ENCODE measurements at regions not wholly inside any gene's neighbourhood (a gene's known extent, or its start where the extent isn't known, plus 50 kb on each side); places are given as distances from the start of the nearest gene placed in this dataset.

DNA sequence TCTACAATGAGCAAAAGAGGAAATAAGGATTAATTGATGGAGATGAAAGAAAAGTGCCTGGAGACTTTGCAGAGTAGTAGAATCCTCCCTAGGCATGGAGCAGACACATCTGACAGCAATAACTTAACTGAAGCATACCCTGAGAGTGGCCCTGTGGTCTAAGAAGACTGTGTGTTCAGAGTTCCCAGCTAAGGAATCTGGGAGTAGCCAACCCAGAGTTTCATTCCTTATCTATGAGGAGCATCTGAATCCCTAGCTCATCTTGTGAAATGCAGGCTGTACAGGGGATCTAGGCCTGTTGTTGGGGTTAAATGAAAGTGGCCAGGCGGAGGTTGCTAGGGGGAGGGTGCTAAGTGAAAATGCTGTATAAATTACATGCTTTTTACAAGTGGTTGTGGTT is 233.1 kb upstream of the FBXL7 start:
- H3K27me3 Mint-ChIP-seq (ENCODE audit: low read depth) = peaks cover 6% of the 10 kb centered on the region
- DNase-seq (ENCODE audit: low spot score in 2 of 2, unreplicated experiment in 2 of 2) = no peak
- no peaks in the 10 kb centered on the region for H3K4me1 Mint-ChIP-seq
- no peak overlapping the region for H3K27ac Mint-ChIP-seq
- H3K36me3 Mint-ChIP-seq = no peaks in the 10 kb centered on the region
- no peak overlapping the region for H3K4me3 Mint-ChIP-seq
- TF ChIP-seq CTCF (IDR thresholded peaks at IDR 0.05; ENCODE audit: unreplicated experiment) = no peak
- peaks cover 4% of the 10 kb centered on the region for H3K9me3 Mint-ChIP-seq

GRCh38 chr5:15266229-15266628 is 233.8 kb upstream of the FBXL7 start:
- Mint-ChIP-seq H3K4me3 (no peak overlapping the region), H3K27ac (no peak overlapping the region), H3K27me3 (ENCODE audit: low read depth) (peaks cover 5% of the 10 kb centered on the region), H3K9me3 (peaks cover 4% of the 10 kb centered on the region), H3K4me1 (peaks cover 1% of the 10 kb centered on the region), H3K36me3 (no peaks in the 10 kb centered on the region)
- TF ChIP-seq CTCF (IDR thresholded peaks at IDR 0.05; ENCODE audit: unreplicated experiment) = no peak
- DNase-seq (ENCODE audit: low spot score in 2 of 2, unreplicated experiment in 2 of 2) = no peak

- Mint-ChIP-seq H3K36me3 (no peaks in the 10 kb centered on the region), H3K9me3 (peaks cover 4% of the 10 kb centered on the region), H3K27me3 (ENCODE audit: low read depth) (peaks cover 1% of the 10 kb centered on the region), H3K4me3 (no peak overlapping the region), H3K27ac (no peak overlapping the region), H3K4me1 (peaks cover 20% of the 10 kb centered on the region)
- no peak for TF ChIP-seq CTCF (IDR thresholded peaks at IDR 0.05; ENCODE audit: unreplicated experiment)
- no peak for DNase-seq (ENCODE audit: low spot score in 2 of 2, unreplicated experiment in 2 of 2)
Observed at GRCh38 chr5:15263942-15264341, 236.0 kb upstream of the FBXL7 start.

DNA sequence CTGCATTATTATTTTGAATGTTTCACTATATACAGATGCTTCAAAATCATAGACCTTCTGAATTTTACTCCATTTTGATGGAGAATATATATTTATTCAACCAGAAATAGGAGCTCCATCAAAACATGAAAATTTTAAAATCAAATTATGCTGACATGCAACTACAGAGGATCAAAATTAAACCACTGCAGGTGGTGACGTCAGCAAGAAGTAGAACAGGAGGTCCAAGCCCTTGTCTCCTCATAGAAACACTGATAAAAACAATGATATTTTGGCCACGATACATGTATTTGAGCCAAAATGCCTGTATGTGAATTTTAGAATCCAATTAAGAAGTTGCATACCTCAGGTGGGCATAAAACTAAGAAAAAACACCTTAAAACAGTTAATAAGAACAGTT is 236.6 kb upstream of the FBXL7 start:
- Mint-ChIP-seq H3K27me3 (ENCODE audit: low read depth) (no peaks in the 10 kb centered on the region), H3K4me1 (peaks cover 20% of the 10 kb centered on the region), H3K4me3 (no peak overlapping the region), H3K9me3 (peaks cover 4% of the 10 kb centered on the region), H3K36me3 (no peaks in the 10 kb centered on the region), H3K27ac (no peak overlapping the region)
- TF ChIP-seq CTCF (IDR thresholded peaks at IDR 0.05; ENCODE audit: unreplicated experiment) = no peak
- no peak for DNase-seq (ENCODE audit: low spot score in 2 of 2, unreplicated experiment in 2 of 2)

- H3K9me3 Mint-ChIP-seq = no peaks in the 10 kb centered on the region
- H3K36me3 Mint-ChIP-seq = no peaks in the 10 kb centered on the region
- no peak for TF ChIP-seq CTCF (IDR thresholded peaks at IDR 0.05; ENCODE audit: unreplicated experiment)
- no peak overlapping the region for H3K4me3 Mint-ChIP-seq
- H3K27ac Mint-ChIP-seq = no peak overlapping the region
- no peaks in the 10 kb centered on the region for H3K27me3 Mint-ChIP-seq (ENCODE audit: low read depth)
- H3K4me1 Mint-ChIP-seq = peaks cover 20% of the 10 kb centered on the region
- DNase-seq (ENCODE audit: low spot score in 2 of 2, unreplicated experiment in 2 of 2) = no peak
Observed at GRCh38 chr5:15261269-15261995, 238.5 kb upstream of the FBXL7 start.

Measured in mesothelial cell of epicardium (in vitro differentiated cells).